Esophagus squamous epithelium (tissue), 4 donors: ENCODE measurements at regions not wholly inside any gene's neighbourhood (a gene's known extent, or its start where the extent isn't known, plus 50 kb on each side); places are given as distances from the start of the nearest gene placed in this dataset.
"Not testable (repeated sequence)": the region's sequence is repeated elsewhere in the genome, so short reads cannot be mapped to it uniquely, and the experiment has no call there.

Experiments used
- CTCF ChIP-seq, 6 experiments: fragments of 450-650 bp in 4 of 6; fragments of 200-600 bp in 2 of 6; sonication (generic) in 2 of 6; IDR thresholded peaks; one replicate each; pipeline ENCODE4 v1.5.1; 2016 to 2019; ENCODE audit warnings: antibody characterized with exemption in 6 of 6, mild to moderate bottlenecking in 4 of 6, moderate library complexity in 4 of 6
- POLR2A ChIP-seq, 4 donors: fragments of 450-650 bp; IDR thresholded peaks; one replicate each; pipeline ENCODE4 v1.6.1; 2017; ENCODE audit warnings: antibody characterized with exemption in 4 of 4, mild to moderate bottlenecking in 4 of 4, moderate library complexity in 3 of 4

GRCh38 chr7:65177041-65177440 lies 170.6 kb upstream of the ERV3-1 start:
- not testable (repeated sequence) for TF ChIP-seq CTCF, POLR2A (IDR thresholded peaks at IDR 0.05)
